ENCODE measurements at regions not wholly inside any gene's neighbourhood (a gene's known extent, or its start where the extent isn't known, plus 50 kb on each side); places are given as distances from the start of the nearest gene placed in this dataset.
"Not testable (repeated sequence)": the region's sequence is repeated elsewhere in the genome, so short reads cannot be mapped to it uniquely, and the experiment has no call there.

- no peak overlapping the region for H3K4me3 ChIP-seq (ENCODE audit: low read depth, low read length)
- in situ Hi-C loops (cut with HindIII; ENCODE audit: low pct_ligation_motif_present, low sequenced_read_pairs): no loop called here
- no peak overlapping the region for H3K27ac ChIP-seq
- DNase-seq: no peak
- H3K36me3 ChIP-seq (replicated peaks): no peaks in the 10 kb centered on the region
- TF ChIP-seq CTCF (IDR thresholded peaks at IDR 0.05; ENCODE audit: low read depth, low read length, missing control alignments): no peak
- no peaks in the 10 kb centered on the region for H3K27me3 ChIP-seq (replicated peaks)
Observed at GRCh38 chr5:17738446-17738845, 104.2 kb downstream of the TAF11L14 start.

- Histone ChIP-seq H3K27ac (peak overlapping the region; percentile 92), H3K36me3 (replicated peaks) (no peaks in the 10 kb centered on the region), H3K27me3 (replicated peaks) (no peaks in the 10 kb centered on the region), H3K4me3 (ENCODE audit: low read depth, low read length) (peak overlapping the region; percentile 28)
- in situ Hi-C loops (cut with HindIII; ENCODE audit: low pct_ligation_motif_present, low sequenced_read_pairs): no loop called here
- peak; percentile 84 for DNase-seq
- TF ChIP-seq CTCF (IDR thresholded peaks at IDR 0.05; ENCODE audit: low read depth, low read length, missing control alignments): no peak
Observed at GRCh38 chr5:17743580-17744435, 109.5 kb downstream of the TAF11L14 start.

- no peaks in the 10 kb centered on the region for H3K27me3 ChIP-seq (replicated peaks)
- TF ChIP-seq CTCF (IDR thresholded peaks at IDR 0.05; ENCODE audit: low read depth, low read length, missing control alignments): no peak
- no peak overlapping the region for H3K4me3 ChIP-seq (ENCODE audit: low read depth, low read length)
- H3K27ac ChIP-seq: no peak overlapping the region
- H3K36me3 ChIP-seq (replicated peaks): no peaks in the 10 kb centered on the region
- in situ Hi-C loops (cut with HindIII; ENCODE audit: low pct_ligation_motif_present, low sequenced_read_pairs): no loop called here
- DNase-seq: no peak
Observed at GRCh38 chr5:17748201-17748600, 113.9 kb downstream of the TAF11L14 start.

- no peak for DNase-seq
- Histone ChIP-seq H3K27ac (no peak overlapping the region), H3K4me3 (ENCODE audit: low read depth, low read length) (no peak overlapping the region), H3K27me3 (replicated peaks) (no peaks in the 10 kb centered on the region), H3K36me3 (replicated peaks) (no peaks in the 10 kb centered on the region)
- in situ Hi-C loops (cut with HindIII; ENCODE audit: low pct_ligation_motif_present, low sequenced_read_pairs): no loop called here
- TF ChIP-seq CTCF (IDR thresholded peaks at IDR 0.05; ENCODE audit: low read depth, low read length, missing control alignments): no peak
Observed at GRCh38 chr5:17748941-17749340, 114.7 kb downstream of the TAF11L14 start.

GRCh38 chr5:17755406-17755805 lies 121.1 kb downstream of the TAF11L14 start:
- DNase-seq; H3K27ac ChIP-seq; in situ Hi-C loops (cut with HindIII; ENCODE audit: low pct_ligation_motif_present, low sequenced_read_pairs): not testable (repeated sequence)

GRCh38 chr5:17761326-17761725 lies 127.1 kb downstream of the TAF11L14 start:
- no peak for DNase-seq
- no peak for TF ChIP-seq CTCF (IDR thresholded peaks at IDR 0.05; ENCODE audit: low read depth, low read length, missing control alignments)
- no peak overlapping the region for H3K4me3 ChIP-seq (ENCODE audit: low read depth, low read length)
- in situ Hi-C loops (cut with HindIII; ENCODE audit: low pct_ligation_motif_present, low sequenced_read_pairs): no loop called here
- H3K27me3 ChIP-seq (replicated peaks): no peaks in the 10 kb centered on the region
- no peaks in the 10 kb centered on the region for H3K36me3 ChIP-seq (replicated peaks)
- no peak overlapping the region for H3K27ac ChIP-seq

More at GRCh38 chr5:17755406-17755805, 121.1 kb downstream of the TAF11L14 start:
- not testable (repeated sequence) for H3K27me3 ChIP-seq (replicated peaks); H3K36me3 ChIP-seq (replicated peaks); H3K4me3 ChIP-seq (ENCODE audit: low read depth, low read length)
